GM18502 (cell line): ENCODE measurements at regions not wholly inside any gene's neighbourhood (a gene's known extent, or its start where the extent isn't known, plus 50 kb on each side); places are given as distances from the start of the nearest gene placed in this dataset.
A peak's percentile ranks its signal among the peaks of the same experiment; 100 is the strongest.

Source experiments
- ATAC-seq: cut with Tn5 transposase; IDR thresholded peaks from one replicate; pipeline ENCODE4 v1.9.1; 2021; ENCODE audit warnings: mild to moderate bottlenecking; ENCODE audit not compliant: unreplicated experiment, poor library complexity

DNA sequence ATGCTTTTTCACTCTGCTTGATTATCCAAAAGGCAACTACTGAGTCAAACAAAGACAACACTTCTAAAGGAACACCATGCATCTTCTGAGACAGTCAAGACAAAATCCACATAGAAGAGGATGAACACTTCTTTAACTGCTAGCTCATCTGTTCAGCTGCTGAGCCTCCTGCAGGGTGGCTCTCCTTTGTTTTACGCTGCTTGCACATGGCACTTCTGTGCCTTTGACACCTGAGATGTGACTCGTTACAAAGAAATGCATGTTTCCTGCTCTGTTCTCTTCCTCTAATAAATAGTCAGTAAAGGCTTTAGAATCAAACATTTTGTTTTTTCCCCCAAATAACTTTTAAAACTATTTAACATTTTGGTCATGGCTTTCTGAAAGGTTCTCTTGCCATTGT, 1129.4 kb downstream of the TDRD15 start:
- no peak for ATAC-seq

DNA sequence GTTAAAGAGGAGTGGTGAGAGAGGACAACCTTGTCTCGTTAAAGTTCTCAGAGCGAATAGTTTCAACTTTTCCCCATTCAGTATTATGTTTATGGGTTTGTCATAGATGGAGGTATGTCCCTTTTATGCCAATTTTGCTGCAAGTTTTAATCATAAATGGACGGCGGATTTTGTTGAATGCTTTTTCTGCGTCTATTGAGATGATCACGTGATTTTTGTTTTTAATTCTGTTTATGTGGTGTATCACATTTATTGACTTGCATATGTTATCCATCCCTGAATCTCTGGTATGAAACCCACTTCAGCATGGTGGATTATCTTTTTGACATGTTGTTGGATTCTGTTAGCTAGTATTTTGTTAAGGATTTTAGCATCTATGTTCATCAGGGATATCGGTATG, 1123.8 kb upstream of the KLHL29 start:
- no peak for ATAC-seq

DNA sequence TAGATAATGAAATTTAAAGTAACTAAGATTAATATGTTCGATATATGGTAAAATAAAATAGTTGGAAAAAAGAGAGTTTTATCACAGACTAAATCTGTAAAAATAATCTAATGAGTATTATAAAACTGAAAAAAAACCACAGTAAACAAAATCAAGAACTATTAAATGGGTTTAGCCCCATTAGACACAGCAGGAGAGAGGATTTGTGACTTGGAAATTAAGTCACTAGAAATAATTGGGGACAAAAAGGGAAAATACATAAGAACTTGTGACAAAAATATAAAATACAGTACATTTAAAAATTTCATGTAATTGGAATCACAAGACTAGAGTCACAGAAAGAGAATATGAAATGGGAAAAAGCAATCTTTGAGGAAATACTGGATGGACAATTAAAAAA, 1114.6 kb upstream of the KLHL29 start:
- no peak for ATAC-seq

DNA sequence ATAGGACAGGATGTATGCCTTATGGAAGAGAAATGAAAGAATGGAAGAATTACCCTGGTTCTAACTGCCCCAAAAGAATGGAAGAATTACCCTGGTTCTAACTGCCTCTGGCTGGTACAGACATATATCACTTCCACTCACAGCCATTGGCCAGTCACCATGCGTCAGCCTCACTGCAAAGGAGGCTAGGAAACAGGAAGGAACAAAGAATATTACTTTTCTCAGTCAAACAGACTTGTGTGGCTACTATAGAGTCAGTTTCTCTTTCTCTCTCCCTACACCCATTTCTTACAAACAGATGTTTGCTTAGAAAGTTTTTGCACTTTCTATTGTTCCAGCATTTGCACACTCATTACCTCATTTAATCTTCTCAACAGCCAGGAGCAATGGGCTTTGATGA, 1111.1 kb upstream of the KLHL29 start:
- ATAC-seq: no peak

DNA sequence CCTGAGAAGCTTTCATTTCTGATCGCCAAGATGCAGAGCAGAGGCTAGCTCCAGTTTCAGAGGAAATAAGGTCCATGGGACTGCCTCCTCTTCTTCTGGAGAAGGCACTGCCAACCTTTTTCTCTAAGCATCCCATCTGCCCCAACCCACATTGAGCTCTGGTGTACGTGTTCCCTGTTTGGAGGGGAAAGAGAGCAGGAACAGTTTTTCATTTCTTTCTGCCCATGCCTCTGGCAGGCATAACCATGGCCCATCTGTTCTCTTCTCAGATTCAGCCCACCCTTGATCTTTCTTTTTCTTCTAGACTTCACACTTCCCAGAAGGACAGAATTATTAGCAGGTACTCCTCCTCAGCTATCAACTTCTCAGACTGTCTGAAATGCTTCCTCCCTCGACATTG, 1110.3 kb upstream of the KLHL29 start:
- ATAC-seq: no peak

DNA sequence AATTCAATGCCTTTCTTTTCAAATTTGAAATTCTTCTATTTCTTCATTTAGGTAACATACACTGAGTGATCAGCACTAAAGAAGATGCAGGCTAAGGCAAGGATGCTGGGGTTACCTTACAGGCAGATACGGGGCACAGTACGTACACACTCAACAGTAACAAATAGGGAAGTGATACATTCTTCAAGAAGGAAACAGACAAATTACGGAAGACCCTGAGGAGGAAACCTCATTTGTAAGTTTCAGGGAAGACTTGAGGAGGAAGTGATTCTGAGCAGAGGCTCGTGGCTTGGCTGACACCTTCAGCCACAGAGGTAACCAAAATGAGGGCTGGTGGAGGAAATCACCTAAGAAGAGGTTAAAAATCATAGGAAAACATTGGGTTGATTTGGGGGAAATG, 1108.3 kb upstream of the KLHL29 start:
- ATAC-seq: peak; percentile 84

DNA sequence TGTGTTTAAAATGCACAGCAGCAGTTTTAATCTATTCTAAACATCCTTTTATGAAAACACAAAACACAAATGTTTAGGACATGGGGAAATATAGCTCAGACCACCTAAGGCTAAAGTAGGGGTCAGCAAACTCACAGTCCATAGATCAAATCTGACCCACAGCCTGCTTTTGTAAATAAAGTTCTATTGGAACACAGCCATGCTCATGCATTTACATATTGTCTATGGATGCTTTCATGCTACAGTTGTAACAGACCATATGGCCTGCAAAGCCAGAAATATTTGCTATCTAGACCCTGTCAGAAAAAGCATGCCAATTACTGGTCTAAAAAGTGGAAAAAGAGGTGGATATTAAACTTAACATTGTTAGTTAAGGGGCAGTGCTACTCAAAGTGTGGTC, 1105.4 kb upstream of the KLHL29 start:
- ATAC-seq: no peak

DNA sequence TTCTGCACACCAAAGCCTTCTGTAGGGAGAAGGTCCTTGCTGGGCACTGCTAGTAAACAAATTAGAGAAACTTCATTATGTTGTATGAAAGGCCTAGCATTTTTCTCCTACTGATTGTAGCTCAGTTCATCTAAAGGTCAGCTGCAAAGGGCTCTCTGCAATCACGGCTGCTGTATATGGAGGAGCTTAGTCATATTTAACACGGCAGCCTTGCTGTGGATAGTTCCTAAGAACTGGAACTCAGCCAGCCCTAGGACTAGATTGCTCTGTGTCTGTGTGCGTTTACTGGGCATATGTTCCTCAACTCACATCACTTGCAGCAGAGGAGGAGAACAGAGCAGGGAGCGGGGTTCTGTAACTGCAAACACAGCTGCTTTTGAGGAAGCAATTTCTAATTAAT, 1103.9 kb upstream of the KLHL29 start:
- no peak for ATAC-seq

DNA sequence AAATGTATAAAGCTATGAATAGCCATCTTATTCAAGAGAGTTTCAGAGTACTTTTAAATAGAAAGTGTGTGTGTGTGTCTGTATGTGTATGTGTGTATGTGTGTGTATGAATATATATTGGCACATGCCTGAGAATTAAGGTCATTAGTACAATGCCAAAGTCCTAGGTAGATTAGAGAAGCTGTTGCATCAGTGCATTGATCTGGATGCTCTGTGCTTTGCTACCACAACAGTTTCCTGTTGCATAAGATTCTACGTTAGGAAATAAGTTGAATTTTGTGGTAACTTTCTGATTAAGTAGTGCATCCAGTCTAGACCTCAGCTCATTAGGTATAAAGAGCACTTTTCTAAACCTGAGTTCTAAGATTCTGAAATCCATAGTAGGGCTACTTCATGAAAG, 1102.8 kb upstream of the KLHL29 start:
- no peak for ATAC-seq

DNA sequence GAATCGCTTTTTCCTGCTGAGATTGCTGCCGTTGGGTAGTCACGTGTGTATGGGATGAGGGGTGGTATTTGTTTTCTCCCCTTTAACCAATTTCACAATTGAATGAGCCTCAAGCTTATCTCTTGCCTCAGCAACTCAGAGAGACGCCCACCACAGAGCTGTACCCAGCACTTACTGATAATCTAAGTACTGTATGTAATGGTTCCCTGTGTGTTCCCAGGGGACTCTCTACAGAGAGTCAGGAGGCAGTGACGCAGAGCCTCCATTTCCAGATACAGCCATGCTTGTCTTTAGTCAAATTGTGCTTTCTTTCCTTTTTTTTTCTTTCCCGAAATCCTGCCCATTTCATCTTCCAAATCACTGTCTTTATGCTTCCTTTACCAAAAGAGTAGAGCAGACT, 1102.1 kb upstream of the KLHL29 start:
- ATAC-seq: no peak

DNA sequence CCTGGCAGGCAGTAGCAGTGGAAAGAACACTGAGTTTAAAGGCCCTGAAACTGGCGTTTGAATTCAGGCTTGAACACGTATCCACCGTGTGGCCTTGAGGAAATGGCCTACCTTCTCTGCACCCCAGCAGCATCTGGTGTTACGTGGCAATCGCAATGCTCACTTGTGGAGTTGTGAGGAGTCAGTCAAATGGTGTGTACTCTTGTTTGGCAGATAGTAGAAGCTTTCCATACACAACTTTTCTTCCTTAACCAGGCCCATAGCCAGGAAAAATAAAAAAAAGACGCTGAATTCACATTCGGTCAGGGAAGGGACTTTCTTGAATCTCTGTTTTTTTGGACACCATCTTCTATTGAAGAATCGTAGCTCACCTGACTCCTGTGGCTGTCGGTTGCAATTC, 1101.5 kb upstream of the KLHL29 start:
- no peak for ATAC-seq

DNA sequence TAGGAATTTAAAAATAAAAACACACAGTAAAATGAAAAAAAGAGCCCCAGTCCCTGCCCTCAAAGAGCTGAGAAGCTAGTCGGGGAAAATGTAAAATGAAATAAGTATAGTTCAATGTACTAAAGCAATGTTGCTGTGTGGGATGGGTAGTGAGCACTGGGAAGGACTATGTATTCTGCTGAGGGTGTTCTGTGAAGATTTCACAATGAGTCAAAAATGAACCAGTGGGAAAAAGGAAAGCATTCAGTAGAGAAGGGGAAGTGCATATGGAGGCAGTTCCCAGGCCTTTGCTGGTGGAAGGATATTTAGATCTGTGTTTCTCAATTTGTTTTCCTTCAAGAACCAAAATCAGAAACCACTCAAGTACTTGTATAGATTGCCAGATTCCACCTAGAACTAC, 1094.7 kb upstream of the KLHL29 start:
- ATAC-seq: no peak

DNA sequence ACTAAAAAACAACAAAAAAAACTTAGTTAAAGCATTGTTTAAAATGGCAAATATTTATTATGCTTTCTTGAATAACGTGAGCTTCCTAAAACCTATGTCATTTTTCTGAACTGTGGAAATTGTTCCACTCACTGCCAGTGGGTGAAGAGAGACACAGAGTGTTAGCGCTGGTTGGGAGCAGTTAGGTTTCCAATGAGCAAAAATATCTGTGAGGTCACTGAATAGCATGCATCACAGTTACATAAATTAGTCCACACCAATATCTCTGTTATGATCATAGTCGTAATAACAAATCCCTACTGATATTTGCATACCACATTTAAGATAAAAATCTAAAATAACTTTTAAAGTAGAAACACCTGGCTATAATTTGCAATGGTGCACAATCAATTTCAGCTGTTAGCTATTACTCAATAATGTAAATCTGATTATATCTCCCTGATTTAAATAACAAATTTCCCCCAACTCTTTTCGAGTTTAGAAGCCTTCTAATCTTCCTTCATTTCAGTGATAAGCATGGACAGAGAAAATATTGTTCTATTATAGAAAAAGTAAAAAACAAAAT, 1094.0 kb upstream of the KLHL29 start:
- ATAC-seq: no peak

DNA sequence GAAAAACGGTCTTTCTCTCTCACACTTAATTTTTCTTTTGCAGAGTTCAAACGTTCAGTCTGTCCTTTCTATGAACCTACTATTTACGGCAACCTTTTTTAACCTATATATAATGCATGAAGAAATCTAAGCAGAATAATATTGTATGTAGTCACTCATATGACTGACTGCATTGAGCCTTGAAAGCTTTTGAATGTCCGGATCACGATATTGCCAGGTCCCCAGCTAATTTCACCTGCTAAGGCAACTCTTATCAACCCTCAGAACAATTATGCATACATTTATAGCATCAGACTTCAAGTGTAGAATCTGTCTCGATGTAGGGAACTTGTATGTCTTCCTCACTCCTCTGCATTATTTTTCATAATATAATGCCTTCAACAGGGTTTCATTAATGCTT, 1083.8 kb upstream of the KLHL29 start:
- ATAC-seq: no peak

DNA sequence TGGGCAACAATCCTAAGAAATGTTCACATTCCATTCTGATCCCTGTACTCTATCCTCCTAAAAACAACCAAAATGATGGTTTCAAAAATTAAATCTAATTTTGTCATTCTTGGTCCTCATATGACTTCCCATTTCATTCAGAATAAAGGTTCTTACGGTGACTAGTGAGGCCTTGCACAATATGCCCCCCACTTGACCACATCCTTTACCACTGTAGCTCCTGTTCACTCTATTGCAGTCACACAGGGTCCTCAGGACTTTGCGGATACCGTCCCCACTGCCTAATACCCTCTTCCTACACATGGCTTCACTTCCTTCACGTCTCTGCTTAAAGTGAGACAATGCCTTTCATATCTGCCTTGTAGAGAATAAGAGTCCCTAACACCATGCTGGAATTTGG, 1058.7 kb upstream of the KLHL29 start:
- ATAC-seq: no peak

DNA sequence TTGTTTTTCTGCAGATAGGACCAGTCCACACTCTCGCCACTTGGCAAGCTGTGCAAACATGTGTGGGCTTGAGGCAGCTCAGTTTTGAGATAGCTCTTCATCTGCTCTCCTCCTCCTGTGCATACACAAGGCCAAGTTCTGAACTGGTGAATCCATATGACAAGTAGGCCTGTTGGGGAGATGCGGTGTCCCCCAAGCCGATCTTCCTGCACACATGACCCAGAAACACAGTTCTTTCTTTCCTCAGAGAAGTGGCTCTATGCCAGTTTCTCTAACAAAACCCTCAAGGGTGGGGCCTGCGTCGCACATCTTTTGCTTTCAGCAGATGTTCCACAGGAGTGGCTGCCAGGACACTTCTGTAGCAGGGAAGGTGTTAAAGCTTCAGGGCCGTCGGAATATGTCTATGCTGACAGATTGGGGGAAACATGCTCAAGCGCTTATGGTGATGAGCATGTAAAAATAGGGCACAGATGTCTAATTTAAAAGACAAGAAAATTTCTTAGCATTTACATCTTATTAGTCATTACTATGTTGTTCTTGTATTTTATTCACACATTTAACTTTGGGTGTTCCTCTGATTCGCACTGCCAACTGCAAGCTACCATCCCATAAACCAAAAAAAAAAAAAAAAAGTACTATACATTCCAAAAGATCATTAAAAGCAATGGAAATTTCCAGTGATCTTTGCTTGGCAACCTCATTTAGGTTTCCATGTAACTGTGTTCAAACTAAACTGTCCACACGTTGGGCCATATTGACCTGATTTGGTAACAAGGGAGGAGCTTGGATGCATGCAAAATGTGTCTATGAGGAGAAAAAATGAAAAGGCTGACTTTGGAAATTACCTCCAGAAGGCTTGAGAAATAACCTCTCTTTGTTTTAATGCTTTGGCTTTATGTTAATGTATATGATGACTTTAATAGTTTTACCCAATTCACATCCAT, 1055.5 kb upstream of the KLHL29 start:
- ATAC-seq: no peak

DNA sequence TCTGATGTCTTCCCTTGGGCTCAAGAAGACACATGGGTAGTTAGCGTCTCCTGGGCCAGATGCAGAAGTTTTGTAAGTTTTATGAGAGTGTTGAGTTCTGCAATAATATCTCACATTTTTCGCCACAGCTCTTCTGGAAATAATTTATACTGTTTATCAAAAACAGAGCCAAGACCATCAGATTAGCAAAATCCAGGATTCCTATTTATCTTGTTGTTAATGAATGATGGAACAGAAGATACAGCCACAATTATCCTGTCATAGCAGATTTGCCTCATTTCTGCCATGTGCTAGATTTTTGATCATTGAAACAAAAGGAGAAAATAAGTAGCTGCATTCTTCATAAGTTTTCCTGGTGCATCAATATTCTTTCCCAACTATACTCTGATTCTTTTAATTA, 1048.6 kb upstream of the KLHL29 start:
- ATAC-seq: no peak

DNA sequence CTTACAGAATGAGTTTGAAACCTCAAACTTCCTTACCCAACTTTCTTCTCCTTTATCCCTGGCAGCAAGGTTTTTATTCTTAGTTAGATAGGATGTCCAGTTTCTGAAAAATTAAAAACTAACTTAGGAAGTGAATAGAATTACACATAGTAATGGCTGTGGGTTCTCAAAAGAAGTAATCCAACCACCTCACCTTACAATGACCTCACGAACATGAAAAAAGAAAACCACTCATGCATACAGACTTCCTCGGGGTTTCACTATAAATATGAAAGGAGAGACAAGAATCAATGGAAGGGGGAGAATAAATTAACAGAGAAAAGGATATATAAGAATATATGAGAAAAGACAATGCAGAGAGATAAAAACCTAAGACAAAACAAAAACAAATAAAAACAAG, 1044.3 kb upstream of the KLHL29 start:
- no peak for ATAC-seq

DNA sequence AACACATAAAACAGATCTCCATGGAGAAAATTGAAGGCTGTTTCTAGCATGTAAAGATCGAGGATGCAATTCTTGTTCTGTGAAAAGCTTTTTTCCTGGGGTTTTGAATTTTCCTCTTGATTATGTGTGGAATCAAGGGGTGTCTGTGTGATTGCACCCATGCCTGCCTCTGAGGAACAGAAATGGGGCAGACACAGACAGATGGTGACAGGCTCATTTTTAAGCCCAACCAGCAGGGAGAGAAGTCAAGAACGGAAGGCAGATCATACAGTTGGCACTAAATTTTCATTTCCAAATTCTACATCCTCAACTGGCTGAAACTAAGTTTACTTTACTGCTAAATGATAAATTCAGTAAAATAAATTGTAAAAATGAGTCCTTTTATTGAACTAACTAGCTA, 1037.7 kb upstream of the KLHL29 start:
- no peak for ATAC-seq

DNA sequence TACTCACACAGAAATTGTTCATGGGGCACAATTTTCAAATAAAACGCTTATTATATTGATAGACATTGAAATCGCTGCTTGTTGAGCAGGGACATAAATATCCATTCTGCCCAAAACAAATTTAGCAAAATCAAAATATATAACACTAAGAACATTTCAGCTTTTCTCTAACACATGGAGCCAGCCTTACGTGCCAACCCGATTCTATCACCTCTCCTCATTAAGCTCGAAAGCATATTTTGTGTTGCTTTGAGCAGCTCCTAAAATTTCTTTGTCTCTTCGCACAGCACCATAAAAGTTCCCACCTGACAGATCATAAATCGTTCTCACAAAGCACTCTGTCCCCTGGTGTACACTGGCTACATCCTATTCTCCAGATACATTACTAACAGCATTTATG, 1034.4 kb upstream of the KLHL29 start:
- no peak for ATAC-seq

DNA sequence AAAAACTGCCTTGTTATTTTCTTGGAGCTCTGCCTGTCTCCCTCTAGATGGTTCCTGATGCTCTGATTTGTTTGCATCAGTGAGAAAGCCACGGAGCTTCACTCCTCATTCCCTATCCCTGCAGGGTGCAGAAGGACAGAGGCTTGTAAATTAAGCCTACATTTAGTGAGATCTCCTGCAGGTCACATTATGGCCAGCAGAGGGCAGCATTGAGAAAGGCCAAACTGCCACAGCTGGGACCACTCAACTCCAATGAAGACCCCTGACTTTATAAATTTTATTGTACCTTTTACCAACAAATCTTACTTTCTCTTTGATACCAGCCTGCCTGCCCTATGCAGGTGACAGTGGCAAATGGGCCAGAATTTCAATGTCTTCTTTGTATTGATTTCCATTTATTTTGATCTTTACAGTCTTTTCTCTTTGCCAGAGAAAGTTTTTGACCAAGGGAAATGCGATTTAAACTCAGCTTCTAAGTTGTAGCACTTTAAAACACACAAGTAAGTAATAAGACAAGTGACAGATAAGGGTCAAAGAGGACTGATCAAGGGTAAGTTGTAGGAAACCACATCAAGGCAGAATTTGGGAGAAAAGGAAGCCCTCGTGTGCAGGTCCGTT, 1029.1 kb upstream of the KLHL29 start:
- peak; percentile 85 for ATAC-seq
